Trophoblast cell (in vitro differentiated cells and primary cell): ENCODE measurements at regions not wholly inside any gene's neighbourhood (a gene's known extent, or its start where the extent isn't known, plus 50 kb on each side); places are given as distances from the start of the nearest gene placed in this dataset.

Experiments
- DNase-seq, 2 donors: peaks; one replicate each; pipeline ENCODE4 v3.0.0-alpha.2; 2016
- H2AFZ ChIP-seq: 2 replicates; pipeline ENCODE4 v1.6.1; 2013; ENCODE audit warnings: low read length, moderate library complexity, mild to moderate bottlenecking; ENCODE audit not compliant: insufficient read depth, poor library complexity
- H2AK5ac ChIP-seq: 2 replicates; pipeline ENCODE4 v1.6.1; 2013; ENCODE audit warnings: mild to moderate bottlenecking, low read length
- H2BK120ac ChIP-seq: 2 replicates; pipeline ENCODE4 v1.6.1; 2013; ENCODE audit warnings: low read length, mild to moderate bottlenecking, moderate library complexity; ENCODE audit not compliant: insufficient read depth, poor library complexity
- H2BK12ac ChIP-seq: 2 replicates; pipeline ENCODE4 v1.6.1; 2013; ENCODE audit warnings: mild to moderate bottlenecking, low read length, moderate library complexity
- H2BK5ac ChIP-seq: 2 replicates; pipeline ENCODE4 v1.6.1; 2013; ENCODE audit warnings: low read length, low read depth, moderate library complexity, mild to moderate bottlenecking; ENCODE audit not compliant: poor library complexity
- H3K14ac ChIP-seq: 2 replicates; pipeline ENCODE4 v1.6.1; 2013; ENCODE audit warnings: mild to moderate bottlenecking, low read length
- H3K18ac ChIP-seq: 2 replicates; pipeline ENCODE4 v1.6.1; 2013; ENCODE audit warnings: mild to moderate bottlenecking, low read length
- H3K23ac ChIP-seq: 2 replicates; pipeline ENCODE4 v1.6.1; 2013; ENCODE audit warnings: low read length
- H3K27ac ChIP-seq: 2 replicates; pipeline ENCODE4 v1.5.1; 2013; ENCODE audit warnings: low read depth, mild to moderate bottlenecking, inconsistent platforms, low read length, moderate library complexity
- H3K27me3 ChIP-seq: 2 replicates; pipeline ENCODE4 v1.6.1; 2013; ENCODE audit warnings: inconsistent platforms, mild to moderate bottlenecking, low read length, moderate library complexity; ENCODE audit not compliant: insufficient read depth
- H3K36me3 ChIP-seq, 2 experiments: 1 replicate in 1 of 2; 2 replicates in 1 of 2; pipeline ENCODE4 v1.6.1; 2013; ENCODE audit warnings: low read length in 2 of 2, mild to moderate bottlenecking in 2 of 2, moderate library complexity in 1 of 2; ENCODE audit not compliant: insufficient read depth in 2 of 2, control insufficient read depth in 1 of 2
- H3K4ac ChIP-seq: 2 replicates; pipeline ENCODE4 v1.6.1; 2013; ENCODE audit warnings: low read depth, mild to moderate bottlenecking, low read length, moderate library complexity
- H3K4me1 ChIP-seq, 2 experiments: 1 replicate in 1 of 2; 2 replicates in 1 of 2; pipeline ENCODE4 v1.6.1; 2013; ENCODE audit warnings: low read length in 2 of 2, mild to moderate bottlenecking in 2 of 2, moderate library complexity in 1 of 2; ENCODE audit not compliant: insufficient read depth in 2 of 2, control insufficient read depth in 1 of 2
- H3K4me2 ChIP-seq: 2 replicates; pipeline ENCODE4 v1.6.1; 2013; ENCODE audit warnings: inconsistent platforms, mild to moderate bottlenecking, low read length, moderate library complexity
- H3K4me3 ChIP-seq: 2 replicates; pipeline ENCODE4 v1.5.1; 2013; ENCODE audit warnings: mild to moderate bottlenecking, low read depth, low read length, inconsistent platforms
- H3K79me1 ChIP-seq: one replicate; pipeline ENCODE4 v1.6.1; 2013; ENCODE audit warnings: low read length
- H3K79me2 ChIP-seq: 2 replicates; pipeline ENCODE4 v1.6.1; 2013; ENCODE audit warnings: low read length, mild to moderate bottlenecking; ENCODE audit not compliant: control insufficient read depth, insufficient read depth, poor library complexity
- H3K9ac ChIP-seq: 2 replicates; pipeline ENCODE4 v1.6.1; 2013; ENCODE audit warnings: mild to moderate bottlenecking, low read length
- H3K9me3 ChIP-seq: 2 replicates; pipeline ENCODE4 v1.6.1; 2013; ENCODE audit warnings: low read depth, mild to moderate bottlenecking, control low read depth, inconsistent platforms, low read length; ENCODE audit not compliant: insufficient read depth
- H4K12ac ChIP-seq: 2 replicates; pipeline ENCODE4 v1.6.1; 2013; ENCODE audit warnings: low read depth, mild to moderate bottlenecking, low read length, moderate library complexity
- H4K8ac ChIP-seq: 2 replicates; pipeline ENCODE4 v1.6.1; 2013; ENCODE audit warnings: low read depth, mild to moderate bottlenecking, low read length, moderate library complexity
- H4K91ac ChIP-seq: one replicate; pipeline ENCODE4 v1.6.1; 2013; ENCODE audit warnings: low read depth, mild to moderate bottlenecking, low read length, moderate library complexity
- WGBS: extraction: QIAGEN DNeasy Blood & Tissue Kit; methylation state at CpG from one replicate; pipeline ENCODE4 v1.1.7; 2013; ENCODE audit warnings: missing lambda C conversion rate; ENCODE audit not compliant: insufficient read length, insufficient coverage; ENCODE audit errors: extremely low coverage; 5-methylcytosine and 5-hydroxymethylcytosine counted together

GRCh38 chr2:238966072-238966937, 118.4 kb downstream of the TWIST2 start:
- H3K79me1 ChIP-seq = no peaks in the 10 kb centered on the region
- WGBS = no CpG with 5 or more reads among the region's 46 CpGs
- DNase-seq = no peak
- no peak overlapping the region for H3K4me3 ChIP-seq
- no peaks in the 10 kb centered on the region for H3K9me3 ChIP-seq
- H4K12ac ChIP-seq = no peak overlapping the region
- H4K91ac ChIP-seq = no peak overlapping the region
- no peak overlapping the region for H2BK120ac ChIP-seq
- H3K27ac ChIP-seq = no peak overlapping the region
- no peaks in the 10 kb centered on the region for H3K36me3 ChIP-seq
- no peaks in the 10 kb centered on the region for H3K27me3 ChIP-seq
- H3K9ac ChIP-seq = no peak overlapping the region
- no peak overlapping the region for H3K14ac ChIP-seq
- H3K4me2 ChIP-seq = no peak overlapping the region
- H3K23ac ChIP-seq = no peak overlapping the region
- no peak overlapping the region for H2BK12ac ChIP-seq
- no peak overlapping the region for H4K8ac ChIP-seq
- H3K79me2 ChIP-seq = no peaks in the 10 kb centered on the region
- H3K18ac ChIP-seq = no peak overlapping the region
- H2BK5ac ChIP-seq = no peak overlapping the region
- H3K4ac ChIP-seq = no peak overlapping the region
- no peak overlapping the region for H2AK5ac ChIP-seq
- H3K4me1 ChIP-seq = peaks cover 3 to 4% of the 10 kb centered on the region in 2 experiments
- no peak overlapping the region for H2AFZ ChIP-seq

- Histone ChIP-seq H3K4me3 (no peak overlapping the region), H2AFZ (no peak overlapping the region), H3K36me3 (no peaks in the 10 kb centered on the region), H3K18ac (no peak overlapping the region), H3K9ac (no peak overlapping the region), H2BK12ac (no peak overlapping the region), H2AK5ac (no peak overlapping the region), H3K79me2 (no peaks in the 10 kb centered on the region), H3K4me2 (no peak overlapping the region), H3K23ac (no peak overlapping the region), H3K4me1 (peaks cover 3 to 4% of the 10 kb centered on the region in 2 experiments), H3K79me1 (no peaks in the 10 kb centered on the region), H3K14ac (no peak overlapping the region), H3K27ac (no peak overlapping the region), H3K27me3 (no peaks in the 10 kb centered on the region), H2BK120ac (no peak overlapping the region), H2BK5ac (no peak overlapping the region), H3K4ac (no peak overlapping the region), H4K12ac (no peak overlapping the region), H4K91ac (no peak overlapping the region), H3K9me3 (peaks cover 2% of the 10 kb centered on the region), H4K8ac (no peak overlapping the region)
- DNase-seq = no peak
- no CpG with 5 or more reads among the region's 43 CpGs for WGBS
These were observed 119.4 kb downstream of the TWIST2 start for GRCh38 chr2:238967031-238967977.

- DNase-seq = no peak
- no peaks in the 10 kb centered on the region for H3K36me3 ChIP-seq
- H3K23ac ChIP-seq = no peak overlapping the region
- no peak overlapping the region for H4K8ac ChIP-seq
- no peak overlapping the region for H3K18ac ChIP-seq
- H2BK120ac ChIP-seq = no peak overlapping the region
- no peak overlapping the region for H2AK5ac ChIP-seq
- WGBS = no CpG with 5 or more reads among the region's 8 CpGs
- no peak overlapping the region for H4K91ac ChIP-seq
- no peak overlapping the region for H2AFZ ChIP-seq
- H3K4ac ChIP-seq = no peak overlapping the region
- H3K79me1 ChIP-seq = no peaks in the 10 kb centered on the region
- H3K14ac ChIP-seq = no peak overlapping the region
- peaks cover 2% of the 10 kb centered on the region for H3K9me3 ChIP-seq
- H4K12ac ChIP-seq = no peak overlapping the region
- no peaks in the 10 kb centered on the region for H3K79me2 ChIP-seq
- no peak overlapping the region for H3K27ac ChIP-seq
- H2BK5ac ChIP-seq = no peak overlapping the region
- H3K4me3 ChIP-seq = no peak overlapping the region
- H3K27me3 ChIP-seq = no peaks in the 10 kb centered on the region
- no peak overlapping the region for H3K4me2 ChIP-seq
- H3K9ac ChIP-seq = no peak overlapping the region
- no peak overlapping the region for H2BK12ac ChIP-seq
- peaks cover 3 to 4% of the 10 kb centered on the region in 2 experiments for H3K4me1 ChIP-seq
These were observed 120.1 kb downstream of the TWIST2 start for GRCh38 chr2:238967978-238968360.

- Histone ChIP-seq H3K79me1 (no peaks in the 10 kb centered on the region), H3K23ac (no peak overlapping the region), H4K91ac (no peak overlapping the region), H2BK12ac (no peak overlapping the region), H2BK5ac (no peak overlapping the region), H3K9me3 (peaks cover 2% of the 10 kb centered on the region), H3K14ac (no peak overlapping the region), H3K4me2 (no peak overlapping the region), H3K4me3 (no peak overlapping the region), H3K18ac (no peak overlapping the region), H3K27ac (no peak overlapping the region), H3K36me3 (no peaks in the 10 kb centered on the region), H3K79me2 (no peaks in the 10 kb centered on the region), H2AFZ (no peak overlapping the region), H2BK120ac (no peak overlapping the region), H4K12ac (no peak overlapping the region), H4K8ac (no peak overlapping the region), H3K27me3 (no peaks in the 10 kb centered on the region), H2AK5ac (no peak overlapping the region), H3K4me1 (peaks cover 0 to 2% of the 10 kb centered on the region in 2 experiments), H3K4ac (no peak overlapping the region), H3K9ac (no peak overlapping the region)
- WGBS = no CpG with 5 or more reads among the region's 18 CpGs
- no peak for DNase-seq
These were observed 120.9 kb downstream of the TWIST2 start for GRCh38 chr2:238968616-238969384.
